Chondrocyte (in vitro differentiated cells): ENCODE measurements at regions not wholly inside any gene's neighbourhood (a gene's known extent, or its start where the extent isn't known, plus 50 kb on each side); places are given as distances from the start of the nearest gene placed in this dataset.

ENCODE experiments used
- DNase-seq: peaks from one replicate; pipeline ENCODE4 v3.0.0; 2021; ENCODE audit warnings: mixed read lengths, low spot score
- H3K27ac Mint-ChIP-seq: one replicate; pipeline ENCODE4 v1.8.0; 2021; ENCODE audit warnings: mild to moderate bottlenecking, moderate library complexity, mixed read lengths; ENCODE audit not compliant: unreplicated experiment
- H3K27me3 Mint-ChIP-seq: 2 replicates; pipeline ENCODE4 v1.8.0; 2021; ENCODE audit warnings: low read depth, mixed read lengths
- H3K36me3 Mint-ChIP-seq: 2 replicates; pipeline ENCODE4 v1.8.0; 2021; ENCODE audit warnings: low read depth, mixed read lengths
- H3K4me1 Mint-ChIP-seq: 2 replicates; pipeline ENCODE4 v1.8.0; 2021; ENCODE audit warnings: low read depth, mild to moderate bottlenecking, mixed read lengths
- H3K4me3 Mint-ChIP-seq: one replicate; pipeline ENCODE4 v1.8.0; 2021; ENCODE audit warnings: mild to moderate bottlenecking, moderate library complexity, mixed read lengths; ENCODE audit not compliant: unreplicated experiment
- H3K9me3 Mint-ChIP-seq: 2 replicates; pipeline ENCODE4 v1.8.0; 2021; ENCODE audit warnings: low read depth, mixed read lengths
- CTCF ChIP-seq: fragments of 200-600 bp; sonication (generic); IDR thresholded peaks from 2 replicates; pipeline ENCODE4 v1.5.0; 2021; ENCODE audit warnings: antibody characterized with exemption, mild to moderate bottlenecking, moderate library complexity

- Mint-ChIP-seq H3K9me3 (no peaks in the 10 kb centered on the region), H3K4me1 (no peaks in the 10 kb centered on the region), H3K27ac (no peak overlapping the region), H3K36me3 (no peaks in the 10 kb centered on the region), H3K27me3 (peaks cover 79% of the 10 kb centered on the region), H3K4me3 (no peak overlapping the region)
- no peak for TF ChIP-seq CTCF
- no peak for DNase-seq
Observed at GRCh38 chr16:85988306-85988705, 89.3 kb downstream of the IRF8 start.

- Mint-ChIP-seq H3K27ac (no peak overlapping the region), H3K4me1 (no peaks in the 10 kb centered on the region), H3K4me3 (no peak overlapping the region), H3K36me3 (no peaks in the 10 kb centered on the region), H3K27me3 (peaks cover 82% of the 10 kb centered on the region), H3K9me3 (no peaks in the 10 kb centered on the region)
- TF ChIP-seq CTCF: no peak
- DNase-seq: no peak
Observed at GRCh38 chr16:85988723-85989313, 89.9 kb downstream of the IRF8 start.

- peaks cover 79% of the 10 kb centered on the region for H3K27me3 Mint-ChIP-seq
- no peak overlapping the region for H3K4me3 Mint-ChIP-seq
- no peaks in the 10 kb centered on the region for H3K9me3 Mint-ChIP-seq
- DNase-seq: no peak
- H3K36me3 Mint-ChIP-seq: no peaks in the 10 kb centered on the region
- no peak for TF ChIP-seq CTCF
- H3K4me1 Mint-ChIP-seq: no peaks in the 10 kb centered on the region
- H3K27ac Mint-ChIP-seq: no peak overlapping the region
Observed at GRCh38 chr16:85989376-85989775, 90.4 kb downstream of the IRF8 start.

- Mint-ChIP-seq H3K9me3 (no peaks in the 10 kb centered on the region), H3K27ac (no peak overlapping the region), H3K36me3 (no peaks in the 10 kb centered on the region), H3K27me3 (peaks cover 77% of the 10 kb centered on the region), H3K4me1 (no peaks in the 10 kb centered on the region), H3K4me3 (no peak overlapping the region)
- TF ChIP-seq CTCF: no peak
- DNase-seq: no peak
Observed at GRCh38 chr16:85989863-85990643, 91.1 kb downstream of the IRF8 start.

GRCh38 chr16:85990861-85991301 is 91.9 kb downstream of the IRF8 start:
- Mint-ChIP-seq H3K27me3 (peaks cover 76% of the 10 kb centered on the region), H3K4me3 (no peak overlapping the region), H3K4me1 (no peaks in the 10 kb centered on the region), H3K36me3 (no peaks in the 10 kb centered on the region), H3K9me3 (no peaks in the 10 kb centered on the region), H3K27ac (no peak overlapping the region)
- DNase-seq: no peak
- no peak for TF ChIP-seq CTCF
